ENCODE measurements at regions not wholly inside any gene's neighbourhood (a gene's known extent, or its start where the extent isn't known, plus 50 kb on each side); places are given as distances from the start of the nearest gene placed in this dataset.
"Not testable (repeated sequence)": the region's sequence is repeated elsewhere in the genome, so short reads cannot be mapped to it uniquely, and the experiment has no call there.

DNA sequence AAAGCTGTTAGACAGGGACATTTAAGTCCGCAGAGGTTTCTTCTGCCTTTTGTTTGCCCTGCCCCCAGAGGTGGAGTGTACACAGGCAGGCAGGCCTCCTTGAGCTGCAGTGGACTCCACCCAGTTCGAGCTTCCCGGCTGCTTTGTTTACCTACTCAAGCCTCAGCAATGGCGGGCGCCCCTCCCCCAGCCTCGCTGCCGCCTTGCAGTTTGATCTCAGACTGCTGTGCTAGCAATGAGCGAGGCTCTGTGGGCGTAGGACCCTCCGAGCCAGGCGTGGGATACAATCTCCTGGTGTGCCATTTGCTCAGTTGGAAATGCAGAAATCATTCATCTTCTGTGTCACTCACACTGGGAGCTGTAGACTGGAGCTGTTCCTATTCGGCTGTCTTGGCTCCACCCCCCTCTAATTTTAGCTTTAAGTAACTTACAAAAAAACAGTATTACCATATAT, 171.5 kb downstream of the PLCE1 start:
- TF ChIP-seq POLR2A, POLR2AphosphoS5 (IDR thresholded peaks at IDR 0.05; ENCODE audit: low read depth, low read length): not testable (repeated sequence)
